Heart right ventricle (tissue), 16 donors: ENCODE measurements at regions not wholly inside any gene's neighbourhood (a gene's known extent, or its start where the extent isn't known, plus 50 kb on each side); places are given as distances from the start of the nearest gene placed in this dataset.

Experiments
- ATAC-seq, 8 donors: fragments of 200-7000 bp; cut with Tn5 transposase; one replicate each; pipeline ENCODE4 v1.9.1; 2020; ENCODE audit warnings: mild to moderate bottlenecking in 8 of 8, moderate library complexity in 8 of 8, moderate number of reproducible peaks in 1 of 8
- DNase-seq, 2 donors: peaks; one replicate each; pipeline ENCODE4 v3.0.0-alpha.2; 2020
- H3K27ac ChIP-seq, 10 donors: fragments of 200-600 bp; sonication (generic) in 2 of 10; one replicate each; pipeline versions ENCODE4 v1.5.0 to v1.8.0; 2020 to 2022; ENCODE audit warnings: mild to moderate bottlenecking in 3 of 10
- H3K27me3 ChIP-seq, 7 donors: fragments of 200-600 bp; one replicate each; pipeline ENCODE4 v1.8.0; 2021 to 2022; ENCODE audit warnings: mild to moderate bottlenecking in 2 of 7
- H3K36me3 ChIP-seq, 9 donors: fragments of 200-600 bp; sonication (generic) in 1 of 9; one replicate each; pipeline versions ENCODE4 v1.5.0 to v1.8.0; 2020 to 2022; ENCODE audit warnings: mild to moderate bottlenecking in 2 of 9
- H3K4me1 ChIP-seq, 9 donors: fragments of 200-600 bp; sonication (generic) in 1 of 9; one replicate each; pipeline versions ENCODE4 v1.5.0 to v1.8.0; 2020 to 2022; ENCODE audit warnings: mild to moderate bottlenecking in 4 of 9
- H3K4me3 ChIP-seq, 10 donors: fragments of 200-600 bp; sonication (generic) in 2 of 10; one replicate each; pipeline versions ENCODE4 v1.5.0 to v1.8.0; 2020 to 2022; ENCODE audit warnings: mild to moderate bottlenecking in 7 of 10, moderate library complexity in 2 of 10
- H3K9me3 ChIP-seq, 11 donors: fragments of 200-600 bp in 10 of 11; sonication (generic) in 2 of 11; one replicate each; pipeline versions ENCODE4 v1.5.0 to v1.8.0; 2013 to 2022; ENCODE audit warnings: mild to moderate bottlenecking in 2 of 11, control low read depth in 1 of 11, moderate library complexity in 1 of 11
- WGBS, 2 donors: extraction: QIAGEN DNeasy Blood & Tissue Kit; methylation state at CpG; one replicate each; pipeline ENCODE4 v1.1.7; 2013; ENCODE audit warnings: inconsistent platforms in 1 of 2; 5-methylcytosine and 5-hydroxymethylcytosine counted together
- intact Hi-C, 10 donors: fragments of 100-400 bp; cut with DNase I; formaldehyde crosslinking; loops; one replicate each; pipeline versions ENCODE4 v1.11.1 to v1.14.2; 2022
- TF ChIP-seq, protein P1 (sequence below), 9 donors: fragments of 200-600 bp; sonication (generic) in 2 of 9; IDR thresholded peaks; one replicate each; pipeline versions ENCODE4 v1.5.0 to v1.8.0; 2021 to 2022; ENCODE audit warnings: antibody characterized with exemption in 9 of 9, mild to moderate bottlenecking in 5 of 9, moderate library complexity in 1 of 9
- donor health status: Arrhythmogenic right ventricular cardiomyopathy.
- donor health status: ischemic (EF 13 %, LVEDD 7.1; RV severe dilation, severe dysfunction).
- donor health status: healthy with polysubstance abuse.
- donor health status: DM: no; HTN: yes; CAD: no.
- donor health status: DM: no; HTN: no; CAD: no.
- donor health status: ischemic (EF 25% LVEDD 6.9; RV normal size, moderate dysfunction).
- donor health status: ischemic (EF 25% LVEDD 5.7; RV mildly dilated, moderate dysfunction).
- donor health status: healthy.
- donor health status: DM: yes; HTN: yes; CAD: no.
- donor health status: Ischemic cardiomyopathy.
- donor health status: ischemic (EF 35%, LVEDD 5.7; RV mildly dilated, moderate dysfunction).
- donor health status: nonischemic (EF 11% LVEDD 7.7; RV severe dilation, severe dysfunction).
- donor health status: DM: yes; HTN: yes; CAD: no.
- donor health status: PGD.
- donor health status: ischemic (EF 29% LVEDD 5.4; RV normal size, mild dysfunction).
- donor health status: nonischemic (EF 23%, LVEDD 6.1; RV moderate dilation, normal function).

DNA sequence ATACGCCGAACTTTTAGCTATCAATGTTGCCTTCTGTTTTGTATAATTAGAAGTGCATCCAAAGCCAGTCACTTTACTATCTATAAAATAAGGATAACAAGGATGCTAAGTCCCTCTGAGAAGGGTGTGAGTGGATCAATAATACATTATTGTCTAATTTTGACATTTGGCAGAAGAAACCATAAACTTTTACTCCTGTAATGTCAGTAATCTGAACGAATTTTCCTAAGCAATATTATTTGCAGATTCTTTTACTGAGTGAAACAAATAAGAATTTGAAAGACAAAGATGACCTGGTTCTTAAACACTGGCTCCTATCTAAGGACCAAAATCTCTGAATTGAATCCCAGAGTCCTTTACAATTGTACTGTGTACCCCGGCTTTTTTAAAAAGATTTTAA is 126.6 kb upstream of the TMEM161B start:
- Histone ChIP-seq H3K4me3 (no peak overlapping the region), H3K27me3 (no peaks in the 10 kb centered on the region), H3K36me3 (no peaks in the 10 kb centered on the region), H3K27ac (no peak overlapping the region), H3K9me3 (no peaks in the 10 kb centered on the region), H3K4me1 (no peaks in the 10 kb centered on the region)
- intact Hi-C loops = loop anchor here in 1 of 10 donors (5.0 kb wide), 1 partner anchor 1993 kb away; no protein-coding TSS in a partner anchor
- 73 to 80% methylated on average over 4 of the region's 4 CpGs for WGBS, 2 donors
- DNase-seq (no peak), ATAC-seq (no peak)
- TF ChIP-seq, protein P1, sequence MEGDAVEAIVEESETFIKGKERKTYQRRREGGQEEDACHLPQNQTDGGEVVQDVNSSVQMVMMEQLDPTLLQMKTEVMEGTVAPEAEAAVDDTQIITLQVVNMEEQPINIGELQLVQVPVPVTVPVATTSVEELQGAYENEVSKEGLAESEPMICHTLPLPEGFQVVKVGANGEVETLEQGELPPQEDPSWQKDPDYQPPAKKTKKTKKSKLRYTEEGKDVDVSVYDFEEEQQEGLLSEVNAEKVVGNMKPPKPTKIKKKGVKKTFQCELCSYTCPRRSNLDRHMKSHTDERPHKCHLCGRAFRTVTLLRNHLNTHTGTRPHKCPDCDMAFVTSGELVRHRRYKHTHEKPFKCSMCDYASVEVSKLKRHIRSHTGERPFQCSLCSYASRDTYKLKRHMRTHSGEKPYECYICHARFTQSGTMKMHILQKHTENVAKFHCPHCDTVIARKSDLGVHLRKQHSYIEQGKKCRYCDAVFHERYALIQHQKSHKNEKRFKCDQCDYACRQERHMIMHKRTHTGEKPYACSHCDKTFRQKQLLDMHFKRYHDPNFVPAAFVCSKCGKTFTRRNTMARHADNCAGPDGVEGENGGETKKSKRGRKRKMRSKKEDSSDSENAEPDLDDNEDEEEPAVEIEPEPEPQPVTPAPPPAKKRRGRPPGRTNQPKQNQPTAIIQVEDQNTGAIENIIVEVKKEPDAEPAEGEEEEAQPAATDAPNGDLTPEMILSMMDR (IDR thresholded peaks at IDR 0.05) = no peak

- Histone ChIP-seq H3K36me3 (no peaks in the 10 kb centered on the region), H3K4me1 (no peaks in the 10 kb centered on the region), H3K27me3 (no peaks in the 10 kb centered on the region), H3K27ac (no peak overlapping the region), H3K4me3 (no peak overlapping the region), H3K9me3 (no peaks in the 10 kb centered on the region)
- 72 to 74% methylated on average over 8 of the region's 8 CpGs for WGBS, 2 donors
- ATAC-seq (no peak), DNase-seq (no peak)
- TF ChIP-seq, protein P1 (IDR thresholded peaks at IDR 0.05) = no peak
- intact Hi-C loops = loop anchor here in 1 of 10 donors (5.0 kb wide), 1 partner anchor 1992 kb away; no protein-coding TSS in a partner anchor
These were observed 126.0 kb upstream of the TMEM161B start for GRCh38 chr5:88394536-88395175.

GRCh38 chr5:88393716-88394535 is 125.3 kb upstream of the TMEM161B start:
- Histone ChIP-seq H3K4me1 (no peaks in the 10 kb centered on the region), H3K9me3 (no peaks in the 10 kb centered on the region), H3K4me3 (no peak overlapping the region), H3K36me3 (no peaks in the 10 kb centered on the region), H3K27ac (no peak overlapping the region), H3K27me3 (no peaks in the 10 kb centered on the region)
- intact Hi-C loops = no loop called here
- DNase-seq = no peak
- TF ChIP-seq, protein P1 (IDR thresholded peaks at IDR 0.05) = no peak
- ATAC-seq = no peak
- WGBS, 2 donors = 79 to 81% methylated on average over 7 of the region's 7 CpGs

GRCh38 chr5:88393042-88393441 is 124.4 kb upstream of the TMEM161B start:
- intact Hi-C loops = no loop called here
- TF ChIP-seq, protein P1 (IDR thresholded peaks at IDR 0.05) = no peak
- WGBS, 2 donors = 76 to 80% methylated on average over 2 of the region's 2 CpGs
- ATAC-seq (no peak), DNase-seq (no peak)
- Histone ChIP-seq H3K27ac (no peak overlapping the region), H3K4me3 (no peak overlapping the region), H3K36me3 (no peaks in the 10 kb centered on the region), H3K4me1 (no peaks in the 10 kb centered on the region), H3K9me3 (no peaks in the 10 kb centered on the region), H3K27me3 (no peaks in the 10 kb centered on the region)
